ENCODE measurements at regions not wholly inside any gene's neighbourhood (a gene's known extent, or its start where the extent isn't known, plus 50 kb on each side); places are given as distances from the start of the nearest gene placed in this dataset.

- TF ChIP-seq FOXM1 (IDR thresholded peaks at IDR 0.05; ENCODE audit: borderline replicate concordance, low read depth), result no peak
- no peak for TF ChIP-seq TAF1 (IDR thresholded peaks at IDR 0.05; ENCODE audit: low read depth)
- TF ChIP-seq USF1 (IDR thresholded peaks at IDR 0.05), result no peak
- TF ChIP-seq ZBTB7A (IDR thresholded peaks at IDR 0.05; ENCODE audit: low read depth), result no peak
- no peak for TF ChIP-seq CEBPB (IDR thresholded peaks at IDR 0.05)
- no peak for TF ChIP-seq RAD21 (IDR thresholded peaks at IDR 0.05; ENCODE audit: low read depth)
- no peak for TF ChIP-seq REST (IDR thresholded peaks at IDR 0.05; ENCODE audit: low read depth)
- TF ChIP-seq MAX (IDR thresholded peaks at IDR 0.05), result no peak
- TF ChIP-seq CREB1 (IDR thresholded peaks at IDR 0.05; ENCODE audit: low read depth), result no peak
- TF ChIP-seq EP300 (IDR thresholded peaks at IDR 0.05; ENCODE audit: borderline replicate concordance), result no peak
- TF ChIP-seq TEAD4 (IDR thresholded peaks at IDR 0.05), result no peak
- no peak for TF ChIP-seq TCF12 (IDR thresholded peaks at IDR 0.05; ENCODE audit: low read depth)
- no peak for TF ChIP-seq YY1 (IDR thresholded peaks at IDR 0.05; ENCODE audit: low read depth)
- no peak for TF ChIP-seq EGR1 (IDR thresholded peaks at IDR 0.05)
- TF ChIP-seq NFIC (IDR thresholded peaks at IDR 0.05), result no peak
Observed at GRCh38 chr12:107826276-107826675, 51.8 kb downstream of the ASCL4 start.

GRCh38 chr12:107829271-107829670 is 54.8 kb downstream of the ASCL4 start:
- no peak for TF ChIP-seq NFIC (IDR thresholded peaks at IDR 0.05)
- TF ChIP-seq FOXM1 (IDR thresholded peaks at IDR 0.05; ENCODE audit: borderline replicate concordance, low read depth), result no peak
- no peak for TF ChIP-seq REST (IDR thresholded peaks at IDR 0.05; ENCODE audit: low read depth)
- TF ChIP-seq RAD21 (IDR thresholded peaks at IDR 0.05; ENCODE audit: low read depth), result no peak
- no peak for TF ChIP-seq CREB1 (IDR thresholded peaks at IDR 0.05; ENCODE audit: low read depth)

GRCh38 chr12:107832441-107832840 is 57.9 kb downstream of the ASCL4 start:
- no peak for TF ChIP-seq EP300 (IDR thresholded peaks at IDR 0.05; ENCODE audit: borderline replicate concordance)
- TF ChIP-seq USF1 (IDR thresholded peaks at IDR 0.05), result no peak
- TF ChIP-seq REST (IDR thresholded peaks at IDR 0.05; ENCODE audit: low read depth), result no peak
- no peak for TF ChIP-seq CEBPB (IDR thresholded peaks at IDR 0.05)
- TF ChIP-seq YY1 (IDR thresholded peaks at IDR 0.05; ENCODE audit: low read depth), result no peak

GRCh38 chr12:107840186-107840585 is 65.7 kb downstream of the ASCL4 start:
- TF ChIP-seq CEBPB (IDR thresholded peaks at IDR 0.05) (no peak), RAD21 (IDR thresholded peaks at IDR 0.05; ENCODE audit: low read depth) (no peak), FOXM1 (IDR thresholded peaks at IDR 0.05; ENCODE audit: borderline replicate concordance, low read depth) (no peak), CREB1 (IDR thresholded peaks at IDR 0.05; ENCODE audit: low read depth) (no peak), EP300 (IDR thresholded peaks at IDR 0.05; ENCODE audit: borderline replicate concordance) (no peak), MAX (IDR thresholded peaks at IDR 0.05) (no peak), TCF12 (IDR thresholded peaks at IDR 0.05; ENCODE audit: low read depth) (no peak), EGR1 (IDR thresholded peaks at IDR 0.05) (no peak), TAF1 (IDR thresholded peaks at IDR 0.05; ENCODE audit: low read depth) (no peak), REST (IDR thresholded peaks at IDR 0.05; ENCODE audit: low read depth) (no peak), TEAD4 (IDR thresholded peaks at IDR 0.05) (no peak), USF1 (IDR thresholded peaks at IDR 0.05) (no peak), YY1 (IDR thresholded peaks at IDR 0.05; ENCODE audit: low read depth) (no peak), ZBTB7A (IDR thresholded peaks at IDR 0.05; ENCODE audit: low read depth) (no peak), NFIC (IDR thresholded peaks at IDR 0.05) (no peak)

Data from Ishikawa (cell line).